ENCODE measurements at regions not wholly inside any gene's neighbourhood (a gene's known extent, or its start where the extent isn't known, plus 50 kb on each side); places are given as distances from the start of the nearest gene placed in this dataset.

DNA sequence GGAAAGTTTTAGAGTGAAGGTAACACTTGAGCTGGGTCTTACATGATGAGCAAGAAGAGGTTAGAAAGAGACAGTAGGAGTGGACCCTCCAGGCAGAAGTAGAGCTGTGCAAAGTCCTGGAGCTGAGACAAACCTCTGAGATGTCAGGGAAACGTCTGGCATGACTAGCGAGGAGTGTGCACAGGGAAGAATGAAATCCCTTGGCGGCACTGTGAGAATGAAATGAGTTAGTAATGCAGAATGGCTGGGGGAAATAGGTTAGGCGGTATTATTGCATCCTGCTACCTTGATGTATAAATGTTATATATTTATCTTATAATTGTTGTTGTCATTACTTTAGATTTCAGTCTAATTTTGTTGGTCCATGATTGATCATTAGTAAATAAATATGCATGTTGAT lies 457.9 kb upstream of the CCL2 start:
- no peak for DNase-seq

GRCh38 chr17:33798308-33798707 lies 456.8 kb upstream of the CCL2 start:
- DNase-seq: no peak

DNA sequence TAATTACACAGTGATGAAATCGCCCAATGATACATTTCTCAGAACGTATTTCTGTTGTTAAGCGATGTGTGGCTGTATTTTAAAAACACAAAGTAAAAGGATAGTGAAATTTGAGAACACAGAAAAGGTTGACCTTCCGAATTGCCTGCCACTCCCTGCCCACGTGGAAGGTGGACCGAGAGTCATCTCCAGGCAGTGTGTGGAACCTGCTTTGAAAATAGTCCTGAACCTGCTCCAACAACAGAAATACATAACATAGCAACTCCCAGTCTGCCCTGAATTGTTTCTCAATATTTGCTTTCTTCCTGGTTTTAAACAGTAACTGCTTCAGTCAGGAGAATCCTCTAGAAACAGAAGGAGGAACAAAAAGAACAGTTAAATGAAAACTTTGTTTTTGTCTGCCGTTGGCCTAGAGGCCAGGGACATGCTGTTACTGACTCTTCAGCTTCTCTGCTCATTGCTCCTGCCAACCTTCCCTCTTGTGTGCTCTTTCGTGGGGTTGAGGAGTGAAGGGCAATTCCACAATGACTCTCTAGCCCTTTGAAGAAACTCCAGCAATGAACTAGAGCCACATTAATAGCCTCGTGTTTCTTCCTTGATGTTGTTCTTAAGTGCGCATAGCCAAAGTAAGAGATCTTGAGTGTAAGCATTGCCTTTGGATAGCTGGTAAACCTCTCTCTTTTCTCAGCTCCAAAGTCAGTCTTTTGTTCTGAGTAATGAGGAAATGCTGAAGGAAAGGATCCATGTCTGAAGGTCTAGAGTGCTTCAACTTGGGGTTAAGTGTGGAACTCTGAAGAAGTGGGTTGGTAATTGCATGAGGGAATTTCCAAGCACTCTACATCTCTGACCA lies 452.5 kb upstream of the CCL2 start:
- no peak for DNase-seq

DNA sequence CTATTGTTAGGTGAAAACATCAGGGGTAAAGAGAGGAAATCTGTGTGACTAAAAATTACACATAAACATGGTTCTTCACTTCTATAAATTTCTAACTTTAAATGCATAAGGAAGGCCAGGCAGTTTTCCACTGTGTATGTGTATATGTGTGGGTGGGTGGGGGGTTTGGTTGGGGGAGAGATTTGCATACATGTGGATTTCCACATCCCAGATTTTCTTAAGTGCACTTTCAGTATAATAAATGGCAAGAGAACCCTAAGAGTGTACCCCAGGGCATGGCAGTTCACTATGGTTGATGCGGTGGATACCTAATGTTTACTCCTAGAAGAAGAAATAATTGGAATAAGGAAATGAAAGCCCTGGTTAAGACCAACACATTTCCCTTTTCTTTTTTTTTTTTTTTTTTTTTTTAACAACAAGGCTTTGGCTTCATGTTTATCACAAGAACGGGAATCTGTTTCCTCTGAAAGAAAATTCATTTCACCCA lies 451.8 kb upstream of the CCL2 start:
- no peak for DNase-seq

- no peak for DNase-seq
Measured at GRCh38 chr17:33803686-33804085, 451.4 kb upstream of the CCL2 start.

DNA sequence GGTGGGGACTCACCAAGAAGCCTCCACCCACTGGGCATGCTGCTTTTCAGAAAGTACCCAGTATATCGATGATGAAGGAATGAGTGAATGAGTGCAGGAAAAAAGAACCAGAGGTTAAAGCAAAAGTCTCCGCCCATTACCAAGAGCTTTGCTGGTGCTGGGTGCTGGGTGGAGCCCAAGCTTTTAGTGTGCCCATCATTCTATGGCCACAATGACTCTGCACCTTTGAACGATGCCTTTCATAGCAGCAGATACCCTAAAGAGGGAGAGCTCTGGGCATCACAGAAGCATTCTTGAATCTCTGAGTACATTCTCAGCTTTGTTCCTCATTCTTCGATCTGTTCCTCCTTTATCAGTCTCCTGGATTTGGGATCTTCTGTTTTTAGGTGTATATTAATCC lies 450.7 kb upstream of the CCL2 start:
- no peak for DNase-seq

DNA sequence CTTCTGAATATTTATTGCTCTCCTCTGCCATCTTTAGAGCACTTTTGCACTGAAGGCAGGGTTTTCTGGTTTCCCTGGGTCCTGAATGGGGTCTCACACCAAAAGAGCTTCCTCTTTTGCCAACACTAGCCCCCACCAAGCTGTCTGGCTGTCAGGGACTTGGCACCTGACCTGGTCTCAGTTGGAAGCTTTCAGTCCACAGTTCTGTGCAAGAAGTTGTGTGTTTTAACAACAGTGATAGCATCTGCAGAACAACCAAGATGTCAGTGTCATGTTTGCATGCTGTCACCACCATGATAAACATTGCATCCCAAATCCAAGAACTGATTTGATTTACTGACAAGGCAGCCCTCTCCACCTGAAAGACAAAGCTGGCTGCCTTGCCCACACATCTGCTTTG lies 448.5 kb upstream of the CCL2 start:
- DNase-seq: no peak

- no peak for DNase-seq
Measured at GRCh38 chr17:33809748-33810147, 445.3 kb upstream of the CCL2 start.

- no peak for DNase-seq
Measured at GRCh38 chr17:33811004-33811760, 443.9 kb upstream of the CCL2 start.

DNA sequence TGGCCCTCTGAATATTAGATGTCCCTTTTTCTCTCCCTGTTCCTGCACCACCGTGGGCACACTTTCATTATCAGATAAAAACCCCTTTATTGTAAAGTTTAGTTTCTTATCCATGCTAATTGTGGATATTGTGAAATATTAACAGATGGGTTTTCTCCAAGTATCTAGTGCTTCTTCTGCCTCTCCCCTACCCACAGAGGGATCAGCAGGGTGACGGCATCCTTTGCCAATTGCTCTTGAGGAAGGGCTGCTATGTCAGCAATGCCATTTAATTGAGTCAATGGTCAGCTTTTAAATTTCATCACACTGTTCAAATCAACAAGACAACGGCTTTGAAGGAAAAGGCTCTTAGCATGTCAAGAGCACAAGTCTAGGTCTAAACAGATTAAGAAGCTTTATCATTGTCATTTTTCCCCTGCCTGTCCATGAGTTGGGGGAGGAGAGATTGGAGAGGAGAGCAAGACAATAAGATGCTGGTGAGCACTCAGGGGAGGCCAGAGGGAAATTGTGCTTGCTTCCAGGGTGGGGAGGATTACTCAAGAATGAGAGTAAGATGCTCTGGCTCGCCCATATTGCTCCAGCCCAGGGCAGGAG lies 443.0 kb upstream of the CCL2 start:
- DNase-seq: no peak

DNA sequence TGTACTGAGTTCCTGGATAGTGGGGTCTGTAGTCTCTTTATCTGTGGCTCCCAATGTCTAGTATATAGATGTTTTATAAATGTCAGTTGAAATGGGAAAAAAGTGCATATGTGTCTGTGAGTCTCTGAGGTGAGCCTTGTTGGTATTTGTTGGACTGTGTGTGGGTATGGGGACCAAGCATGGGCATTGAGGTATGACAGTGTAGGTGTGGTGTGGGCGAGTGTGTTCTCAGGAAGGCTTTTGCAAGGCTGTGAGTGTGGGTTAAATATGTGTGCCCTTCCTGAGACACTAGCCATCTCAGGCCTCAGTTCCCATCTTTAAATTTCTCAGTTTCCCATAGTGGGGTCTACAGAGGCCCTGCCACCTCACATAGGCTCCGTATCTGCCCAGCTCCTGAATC lies 440.2 kb upstream of the CCL2 start:
- no peak for DNase-seq

DNA sequence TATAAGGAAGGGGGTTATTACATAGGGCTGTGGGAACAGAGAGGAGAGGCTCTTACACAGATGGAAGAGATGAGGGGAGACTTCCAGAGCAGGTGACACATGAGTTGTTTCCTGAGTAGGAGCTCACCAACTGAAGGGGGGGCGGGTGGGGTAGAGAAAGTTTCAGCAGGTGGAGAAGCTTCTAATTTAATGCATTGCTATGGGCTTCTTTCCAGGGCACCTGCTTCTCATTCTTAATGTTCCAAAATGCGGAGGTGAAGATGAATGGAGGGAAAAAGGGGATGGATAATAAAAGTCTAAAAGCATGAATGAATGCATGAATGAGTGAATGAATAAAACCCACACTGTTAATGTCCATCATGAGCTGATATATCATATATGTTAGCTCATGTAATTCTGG lies 439.0 kb upstream of the CCL2 start:
- no peak for DNase-seq

DNA sequence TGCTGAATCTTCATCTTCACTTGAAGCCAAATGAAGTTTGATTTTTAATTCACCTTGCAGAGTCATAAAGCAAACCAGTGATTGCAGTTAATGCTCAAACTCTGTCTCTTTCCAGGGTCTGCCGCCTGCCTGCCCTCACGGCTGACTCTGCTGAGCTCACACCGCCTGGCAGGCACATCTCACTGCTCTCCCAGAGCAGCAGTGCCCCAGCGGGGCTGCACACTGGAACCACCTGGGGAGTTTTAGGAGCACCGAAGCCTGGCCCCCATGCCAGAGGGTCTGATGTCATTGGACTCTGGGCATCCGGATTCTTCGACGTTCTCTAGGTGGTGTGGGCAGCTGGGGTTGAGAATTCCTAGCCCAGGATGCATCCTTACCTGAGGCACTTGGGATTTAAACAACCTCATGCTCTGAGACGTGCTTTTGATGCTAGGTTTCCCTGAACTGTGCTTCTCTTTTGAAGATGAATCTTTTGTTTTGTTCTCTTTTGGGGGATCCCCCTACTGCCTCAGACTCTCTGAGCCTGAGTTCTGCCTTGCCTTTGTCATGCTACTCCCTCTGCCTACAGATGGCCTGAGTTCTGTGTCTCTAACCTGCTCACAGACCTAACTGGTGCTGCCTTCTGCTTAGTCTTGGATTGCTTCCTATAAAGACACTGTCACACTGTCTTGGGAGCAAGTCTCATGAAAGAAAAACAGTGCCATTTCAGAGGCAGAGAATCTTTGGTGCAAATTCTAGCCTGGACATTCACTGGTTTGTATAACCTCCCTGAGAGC lies 438.1 kb upstream of the CCL2 start:
- no peak for DNase-seq

DNA sequence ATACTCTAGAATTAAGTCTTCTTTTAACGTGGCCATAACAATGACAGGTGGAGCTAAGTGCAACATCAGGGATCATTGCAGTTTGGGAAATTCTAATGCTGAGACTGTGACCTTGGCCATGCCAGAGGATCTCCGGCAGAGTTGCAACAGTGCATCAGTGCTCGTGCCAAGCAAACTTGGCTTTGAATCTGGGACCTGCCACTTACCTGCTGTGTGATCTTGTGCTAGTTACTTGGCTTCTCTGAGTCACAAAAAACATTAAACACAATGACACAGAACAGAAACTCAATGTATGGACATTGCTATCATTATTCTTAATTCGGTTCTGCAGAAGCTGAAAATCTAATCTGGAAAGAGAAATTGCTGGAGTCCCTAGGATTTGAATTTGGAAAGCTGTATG lies 435.5 kb upstream of the CCL2 start:
- DNase-seq: no peak

DNA sequence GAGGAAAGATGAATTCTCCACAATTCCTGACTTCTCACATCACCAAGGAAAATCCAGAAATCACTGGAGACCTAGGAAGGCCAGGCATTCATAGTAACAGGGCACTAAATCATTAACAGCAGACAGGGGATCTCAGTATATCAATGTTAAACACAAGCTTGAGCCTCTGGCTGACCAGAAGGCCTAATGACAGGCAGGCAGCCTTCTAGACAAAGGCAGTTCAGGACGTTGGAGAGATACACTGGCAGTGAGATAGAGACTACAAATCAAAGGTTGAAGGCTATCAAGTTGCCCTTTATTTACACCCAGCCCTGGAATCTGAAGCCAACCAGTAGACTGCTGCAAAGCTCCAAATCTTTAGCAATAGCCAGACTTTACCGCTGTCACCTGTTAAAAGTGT lies 422.8 kb upstream of the CCL2 start:
- no peak for DNase-seq

GRCh38 chr17:33837281-33837680 lies 417.8 kb upstream of the CCL2 start:
- DNase-seq: no peak

GRCh38 chr17:33838281-33838680 lies 416.8 kb upstream of the CCL2 start:
- no peak for DNase-seq

DNA sequence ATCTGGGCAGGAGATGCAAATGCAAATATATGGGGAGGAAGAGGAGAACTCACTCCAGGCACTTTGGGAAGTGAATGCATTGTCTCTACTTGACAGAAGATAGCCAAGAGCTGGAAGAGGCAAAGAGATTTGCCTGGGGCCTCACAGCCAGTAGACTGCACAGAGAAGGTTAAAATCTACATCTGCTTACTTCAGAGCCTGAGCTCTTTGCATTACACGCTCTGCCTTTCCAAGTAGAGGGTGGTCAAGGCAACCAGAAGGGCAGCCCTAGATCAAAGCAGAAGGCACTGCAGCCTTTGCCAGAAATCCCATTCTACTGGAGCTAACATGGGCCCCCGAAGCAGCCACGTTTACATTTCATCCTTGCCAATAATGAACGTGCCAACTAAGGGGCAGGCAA lies 407.2 kb upstream of the CCL2 start:
- DNase-seq: no peak

- DNase-seq: no peak
Measured at GRCh38 chr17:33848433-33848832, 406.7 kb upstream of the CCL2 start.

GRCh38 chr17:33854596-33854995 lies 400.5 kb upstream of the CCL2 start:
- no peak for DNase-seq

GRCh38 chr17:33858121-33858520 lies 397.0 kb upstream of the CCL2 start:
- DNase-seq: no peak

GRCh38 chr17:33858682-33859081 lies 396.4 kb upstream of the CCL2 start:
- no peak for DNase-seq
